ENCODE measurements at regions not wholly inside any gene's neighbourhood (a gene's known extent, or its start where the extent isn't known, plus 50 kb on each side); places are given as distances from the start of the nearest gene placed in this dataset.

DNA sequence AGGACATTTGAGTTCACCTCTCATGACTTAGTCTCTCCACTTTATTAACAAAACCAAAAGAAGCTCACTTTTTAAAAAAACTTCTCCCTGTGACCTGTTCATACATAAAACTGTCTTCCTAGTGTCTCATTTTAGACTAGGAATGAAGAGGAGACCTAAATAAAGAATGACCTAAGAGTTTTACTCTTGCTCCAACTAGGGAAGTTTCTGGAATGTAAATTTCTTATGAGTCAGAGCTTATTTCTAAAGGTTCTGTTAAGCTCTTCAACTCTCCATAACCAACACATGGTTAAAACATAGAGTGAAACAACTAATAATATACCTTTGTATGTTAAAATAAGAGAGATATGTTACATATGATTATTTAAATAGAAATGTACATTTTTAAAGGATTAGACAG lies 369.8 kb downstream of the EMP1 start:
- no peaks in the 10 kb centered on the region for H3K9me3 Mint-ChIP-seq
- no peak overlapping the region for H3K4me3 Mint-ChIP-seq
- DNase-seq, result no peak
- POLR2A ChIA-PET, result no interaction called here
- CTCF ChIA-PET, result no interaction called here
- H3K27me3 Mint-ChIP-seq, result peaks cover 4% of the 10 kb centered on the region
- H3K4me1 Mint-ChIP-seq, result no peaks in the 10 kb centered on the region
- no peaks in the 10 kb centered on the region for H3K36me3 Mint-ChIP-seq (ENCODE audit: low read depth)
- H3K27ac Mint-ChIP-seq, result no peak overlapping the region

DNA sequence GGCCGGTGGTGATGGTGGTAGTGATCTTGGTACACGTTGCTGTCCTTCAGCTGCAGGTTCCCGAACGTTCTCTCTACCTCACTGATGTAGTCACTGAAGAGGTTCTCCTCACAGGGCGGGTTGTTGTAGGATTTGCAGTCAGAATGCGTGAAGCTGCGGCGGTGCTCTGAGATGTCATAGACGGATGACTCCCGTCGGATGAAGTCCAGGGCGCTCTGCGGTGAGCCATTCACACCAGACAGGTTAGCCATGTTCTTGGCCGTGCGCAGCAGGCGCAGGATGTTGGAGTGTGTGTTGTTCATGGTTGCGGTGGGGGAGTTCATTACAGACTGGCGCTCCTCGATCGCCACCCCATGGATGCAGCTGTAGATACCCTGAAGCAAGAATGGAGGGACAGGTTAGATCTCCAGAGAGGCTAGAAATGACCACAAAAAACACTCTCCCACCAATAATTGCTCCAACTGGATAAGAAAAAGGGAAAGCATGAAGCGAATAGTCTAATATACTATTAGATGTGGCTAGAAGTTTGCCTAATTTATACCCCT lies 367.8 kb downstream of the EMP1 start:
- DNase-seq, result no peak
- Mint-ChIP-seq H3K4me3 (no peak overlapping the region), H3K27ac (no peak overlapping the region), H3K36me3 (ENCODE audit: low read depth) (no peaks in the 10 kb centered on the region), H3K27me3 (peaks cover 4% of the 10 kb centered on the region), H3K9me3 (no peaks in the 10 kb centered on the region), H3K4me1 (no peaks in the 10 kb centered on the region)
- CTCF ChIA-PET, result interaction anchor here (0.7 kb wide), 1 partner anchor 16 kb away, joined by 3 read pairs; no protein-coding TSS in a partner anchor
- POLR2A ChIA-PET, result no interaction called here

DNA sequence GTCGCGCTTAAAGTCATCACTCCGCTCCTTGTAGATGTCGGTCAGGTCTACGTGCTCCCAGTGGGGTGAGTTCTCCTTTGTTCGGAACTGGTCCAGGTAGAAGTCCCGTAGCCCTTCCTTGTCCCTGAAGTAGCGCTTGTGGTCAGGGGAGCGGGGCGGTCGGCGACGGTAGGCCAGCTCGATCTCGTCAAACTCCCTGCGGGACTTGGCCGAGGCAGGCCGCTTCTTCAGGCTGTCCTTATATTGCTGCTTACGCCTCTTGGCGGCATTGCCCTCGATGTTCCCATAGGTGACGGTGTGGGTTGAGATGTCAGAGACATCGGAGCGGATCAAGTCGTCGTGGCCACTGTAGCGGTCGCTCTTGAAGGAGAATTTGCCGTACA lies 367.2 kb downstream of the EMP1 start:
- Mint-ChIP-seq H3K9me3 (no peaks in the 10 kb centered on the region), H3K27ac (no peak overlapping the region), H3K36me3 (ENCODE audit: low read depth) (no peaks in the 10 kb centered on the region), H3K4me3 (no peak overlapping the region), H3K27me3 (peaks cover 3% of the 10 kb centered on the region), H3K4me1 (no peaks in the 10 kb centered on the region)
- DNase-seq, result no peak
- ChIA-PET CTCF (no interaction called here), POLR2A (no interaction called here)

DNA sequence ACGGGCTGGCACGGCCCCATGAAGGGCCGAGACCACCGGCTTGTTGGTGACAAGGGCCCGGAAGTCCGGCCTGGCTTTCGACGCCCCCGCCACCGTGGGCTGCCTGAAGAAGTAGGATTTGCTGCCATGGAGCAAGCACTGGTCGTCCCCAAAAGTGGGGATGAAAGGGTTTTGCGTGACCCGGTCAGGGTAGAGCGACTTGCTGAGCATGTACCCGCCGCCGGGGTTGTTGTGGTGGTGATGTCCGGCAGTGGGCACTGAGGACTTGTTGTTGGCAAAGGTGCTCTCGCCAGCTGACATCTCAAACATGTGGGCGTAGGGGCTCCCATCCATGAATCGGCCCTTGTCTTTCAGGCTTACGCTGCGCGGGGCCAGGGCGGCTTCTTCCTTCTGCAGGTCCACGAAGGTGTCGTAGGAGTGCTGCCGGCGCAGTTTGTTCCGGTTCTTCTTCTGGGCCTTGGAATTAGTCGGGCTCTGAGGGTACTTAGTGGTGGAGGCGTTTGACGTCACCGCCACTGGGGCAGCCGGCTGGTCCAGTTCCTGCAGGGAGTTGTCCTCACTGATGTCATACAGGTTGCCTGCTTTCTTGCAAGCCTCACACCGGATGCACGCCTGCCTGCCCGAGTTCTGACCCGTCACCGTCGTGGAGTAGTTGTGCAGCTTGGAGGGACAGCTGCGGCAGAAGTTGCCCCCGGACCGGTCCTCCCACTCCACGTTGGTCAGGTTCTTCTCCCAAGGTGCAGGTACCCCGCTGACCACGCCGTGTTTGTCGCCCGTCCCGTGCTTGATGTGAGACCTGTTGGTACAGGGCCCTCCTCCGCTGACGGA lies 366.6 kb downstream of the EMP1 start:
- no peaks in the 10 kb centered on the region for H3K9me3 Mint-ChIP-seq
- ChIA-PET CTCF (no interaction called here), POLR2A (no interaction called here)
- no peaks in the 10 kb centered on the region for H3K4me1 Mint-ChIP-seq
- H3K27me3 Mint-ChIP-seq, result no peaks in the 10 kb centered on the region
- no peaks in the 10 kb centered on the region for H3K36me3 Mint-ChIP-seq (ENCODE audit: low read depth)
- H3K4me3 Mint-ChIP-seq, result no peak overlapping the region
- DNase-seq, result no peak
- H3K27ac Mint-ChIP-seq, result no peak overlapping the region

DNA sequence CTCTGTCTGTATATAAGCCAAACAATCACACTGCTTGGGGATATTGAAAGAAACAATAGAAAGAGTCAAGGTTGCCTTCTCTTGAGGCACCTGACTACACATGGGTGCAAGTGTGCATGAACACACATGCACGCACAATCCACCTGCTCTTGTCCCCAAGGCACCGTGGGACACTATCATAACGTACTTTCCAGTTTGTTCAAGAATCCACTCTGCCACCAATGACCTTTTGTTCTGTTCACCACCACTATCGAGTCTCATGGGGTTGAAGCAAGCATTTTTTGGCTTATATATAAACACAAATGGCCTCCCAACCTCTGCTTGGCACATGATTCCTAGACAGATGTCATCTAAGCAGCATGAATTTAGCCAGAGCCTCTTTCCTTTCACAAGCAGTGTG lies 365.4 kb downstream of the EMP1 start:
- no peaks in the 10 kb centered on the region for H3K36me3 Mint-ChIP-seq (ENCODE audit: low read depth)
- H3K27me3 Mint-ChIP-seq, result no peaks in the 10 kb centered on the region
- H3K4me1 Mint-ChIP-seq, result no peaks in the 10 kb centered on the region
- POLR2A ChIA-PET, result no interaction called here
- CTCF ChIA-PET, result no interaction called here
- no peak overlapping the region for H3K4me3 Mint-ChIP-seq
- DNase-seq, result no peak
- no peak overlapping the region for H3K27ac Mint-ChIP-seq
- no peaks in the 10 kb centered on the region for H3K9me3 Mint-ChIP-seq

DNA sequence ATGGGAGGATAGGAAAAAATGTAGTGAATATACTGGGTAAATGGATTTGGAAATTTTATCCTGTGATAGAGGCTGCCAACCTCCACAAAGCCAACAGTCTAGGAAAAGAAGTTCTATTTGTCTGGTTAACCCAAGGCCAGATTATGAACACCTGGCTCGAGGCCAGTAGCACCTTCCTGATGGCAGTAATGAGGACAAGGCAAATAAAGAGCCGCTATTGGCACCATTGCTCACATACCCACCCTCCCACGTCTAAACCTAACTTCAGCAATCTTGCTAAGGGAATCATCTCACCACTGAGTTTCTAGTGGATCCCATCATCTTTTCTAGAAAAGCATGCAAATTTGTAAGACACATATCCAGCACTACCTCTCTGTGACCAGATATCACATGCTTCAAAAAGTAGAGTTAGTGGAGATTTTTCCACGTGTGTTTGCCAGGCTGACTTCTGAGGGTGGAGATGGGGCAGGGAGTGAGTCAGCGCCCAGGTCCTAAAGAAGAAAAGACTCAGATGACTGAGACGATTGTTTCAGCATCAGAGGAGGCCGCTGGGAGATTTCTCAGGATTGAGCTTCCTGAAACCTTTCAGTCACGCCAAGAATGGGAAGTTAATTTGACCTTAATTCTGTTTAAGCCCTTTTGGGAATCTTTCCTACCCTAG lies 362.9 kb downstream of the EMP1 start:
- CTCF ChIA-PET, result no interaction called here
- POLR2A ChIA-PET, result no interaction called here
- no peak for DNase-seq
- no peaks in the 10 kb centered on the region for H3K36me3 Mint-ChIP-seq (ENCODE audit: low read depth)
- no peaks in the 10 kb centered on the region for H3K4me1 Mint-ChIP-seq
- H3K27ac Mint-ChIP-seq, result no peak overlapping the region
- H3K9me3 Mint-ChIP-seq, result no peaks in the 10 kb centered on the region
- no peak overlapping the region for H3K4me3 Mint-ChIP-seq
- no peaks in the 10 kb centered on the region for H3K27me3 Mint-ChIP-seq

DNA sequence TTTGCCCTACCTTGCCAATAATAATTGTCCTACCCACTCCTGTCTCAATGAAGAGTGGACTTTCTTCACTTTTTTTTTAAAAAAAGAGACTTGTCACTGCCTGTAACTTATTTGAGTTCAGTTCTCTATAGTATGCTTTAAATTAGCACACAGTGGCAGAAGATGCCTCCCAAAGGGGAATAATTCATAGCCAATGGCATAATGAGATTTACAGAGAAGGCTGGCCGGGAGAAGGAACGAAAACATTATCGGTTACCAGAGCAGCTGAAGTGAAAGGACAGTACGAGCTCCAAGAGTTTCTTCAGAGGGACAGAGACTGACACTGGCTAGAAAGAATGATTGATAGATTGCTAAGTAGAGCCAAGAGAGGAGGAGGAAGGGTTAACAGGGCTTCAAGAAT lies 356.3 kb downstream of the EMP1 start:
- ChIA-PET CTCF (no interaction called here), POLR2A (no interaction called here)
- H3K27ac Mint-ChIP-seq, result no peak overlapping the region
- H3K36me3 Mint-ChIP-seq (ENCODE audit: low read depth), result no peaks in the 10 kb centered on the region
- H3K4me3 Mint-ChIP-seq, result no peak overlapping the region
- H3K9me3 Mint-ChIP-seq, result no peaks in the 10 kb centered on the region
- no peak for DNase-seq
- peaks cover 9% of the 10 kb centered on the region for H3K27me3 Mint-ChIP-seq
- no peaks in the 10 kb centered on the region for H3K4me1 Mint-ChIP-seq

DNA sequence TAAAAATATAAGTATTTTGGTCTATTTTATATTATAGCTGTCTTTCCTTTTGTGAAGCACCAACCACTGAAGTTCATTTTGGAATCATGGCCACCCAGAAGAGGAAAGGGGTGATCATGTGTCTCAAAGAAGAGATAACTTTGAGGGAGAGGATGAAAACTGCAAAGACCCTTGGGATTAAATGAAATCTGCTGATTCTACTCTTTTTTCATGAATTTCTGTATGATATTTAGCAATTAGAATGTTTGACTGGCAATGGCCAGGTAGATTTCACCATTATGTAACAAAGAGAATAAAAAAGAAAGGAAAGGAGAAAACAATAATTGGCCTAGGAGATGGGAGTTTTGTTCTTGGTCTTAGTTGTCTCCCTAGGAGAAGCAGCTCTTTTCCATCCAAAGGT lies 350.8 kb downstream of the EMP1 start:
- no peaks in the 10 kb centered on the region for H3K36me3 Mint-ChIP-seq (ENCODE audit: low read depth)
- peaks cover 8% of the 10 kb centered on the region for H3K27me3 Mint-ChIP-seq
- no peak overlapping the region for H3K27ac Mint-ChIP-seq
- no peak for DNase-seq
- POLR2A ChIA-PET, result no interaction called here
- H3K9me3 Mint-ChIP-seq, result no peaks in the 10 kb centered on the region
- CTCF ChIA-PET, result no interaction called here
- no peak overlapping the region for H3K4me3 Mint-ChIP-seq
- H3K4me1 Mint-ChIP-seq, result no peaks in the 10 kb centered on the region

DNA sequence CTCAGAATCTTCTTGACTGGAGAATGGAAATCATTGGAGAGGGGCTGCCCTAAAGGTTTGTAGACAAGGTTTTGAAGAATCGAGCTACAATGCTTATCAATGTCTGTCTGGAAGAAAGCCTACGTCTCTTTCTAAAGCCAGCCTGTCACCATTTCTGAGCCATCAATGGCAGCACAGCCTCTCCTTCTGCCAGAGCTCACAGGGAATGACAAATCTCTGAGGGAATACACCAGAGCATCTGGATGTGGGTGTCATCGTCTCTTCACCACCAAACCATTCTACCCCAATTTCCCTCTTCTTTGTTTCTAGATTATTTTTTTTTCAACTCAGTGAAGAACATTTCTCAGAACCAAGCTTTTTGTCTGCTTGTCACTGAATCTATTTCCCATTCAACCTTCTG lies 349.7 kb downstream of the EMP1 start:
- ChIA-PET CTCF (no interaction called here), POLR2A (interaction anchor here (0.6 kb wide), 1 partner anchor 15 kb away, joined by 3 read pairs; no protein-coding TSS in a partner anchor)
- DNase-seq, result no peak
- H3K4me1 Mint-ChIP-seq, result no peaks in the 10 kb centered on the region
- H3K27ac Mint-ChIP-seq, result no peak overlapping the region
- no peak overlapping the region for H3K4me3 Mint-ChIP-seq
- peaks cover 8% of the 10 kb centered on the region for H3K27me3 Mint-ChIP-seq
- H3K9me3 Mint-ChIP-seq, result no peaks in the 10 kb centered on the region
- no peaks in the 10 kb centered on the region for H3K36me3 Mint-ChIP-seq (ENCODE audit: low read depth)

DNA sequence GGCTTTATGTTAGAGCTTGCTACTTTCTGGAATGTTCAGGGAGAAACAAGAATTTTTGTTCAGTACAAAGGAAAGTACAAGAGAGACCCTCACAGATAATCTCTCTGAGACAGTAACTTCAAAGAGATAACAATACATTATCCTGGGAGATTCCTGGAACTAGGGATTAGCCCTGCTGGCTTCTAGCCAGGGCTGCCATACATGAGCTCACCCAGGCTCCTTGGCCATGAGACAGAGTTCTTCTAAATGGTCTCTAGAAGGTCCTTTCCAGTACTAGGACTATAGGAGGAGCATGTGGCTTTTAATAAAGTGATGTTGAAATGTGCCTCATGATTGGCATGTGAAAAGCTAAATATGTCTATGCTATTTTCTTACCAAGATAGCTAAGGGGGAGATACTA lies 342.5 kb downstream of the EMP1 start:
- CTCF ChIA-PET, result no interaction called here
- DNase-seq, result no peak
- Mint-ChIP-seq H3K9me3 (no peaks in the 10 kb centered on the region), H3K27ac (no peak overlapping the region), H3K4me3 (no peak overlapping the region), H3K36me3 (ENCODE audit: low read depth) (no peaks in the 10 kb centered on the region), H3K27me3 (peaks cover 13% of the 10 kb centered on the region), H3K4me1 (peaks cover 2% of the 10 kb centered on the region)
- POLR2A ChIA-PET, result no interaction called here

DNA sequence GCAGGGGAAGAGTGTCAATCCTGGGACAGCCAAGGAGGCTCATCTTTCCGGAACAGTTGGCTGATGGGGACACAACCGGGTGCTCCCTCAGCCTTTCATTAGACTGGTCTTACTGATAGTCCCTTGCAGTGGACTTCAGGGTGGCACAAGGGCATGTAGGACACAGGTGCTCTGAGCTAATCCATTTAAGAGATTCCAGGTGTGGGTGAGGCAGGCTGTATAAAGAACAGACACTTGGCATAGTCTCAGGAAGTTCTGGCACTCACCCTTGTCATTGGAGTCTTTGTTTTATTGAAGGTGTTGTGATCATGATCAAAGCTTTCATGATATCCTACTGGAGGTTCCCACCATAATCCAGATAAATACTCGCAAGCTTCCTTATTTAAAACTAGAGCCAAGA lies 341.6 kb downstream of the EMP1 start:
- Mint-ChIP-seq H3K9me3 (no peaks in the 10 kb centered on the region), H3K4me3 (no peak overlapping the region), H3K27ac (no peak overlapping the region), H3K36me3 (ENCODE audit: low read depth) (no peaks in the 10 kb centered on the region), H3K4me1 (peaks cover 2% of the 10 kb centered on the region), H3K27me3 (peaks cover 13% of the 10 kb centered on the region)
- POLR2A ChIA-PET, result no interaction called here
- DNase-seq, result no peak
- CTCF ChIA-PET, result no interaction called here

DNA sequence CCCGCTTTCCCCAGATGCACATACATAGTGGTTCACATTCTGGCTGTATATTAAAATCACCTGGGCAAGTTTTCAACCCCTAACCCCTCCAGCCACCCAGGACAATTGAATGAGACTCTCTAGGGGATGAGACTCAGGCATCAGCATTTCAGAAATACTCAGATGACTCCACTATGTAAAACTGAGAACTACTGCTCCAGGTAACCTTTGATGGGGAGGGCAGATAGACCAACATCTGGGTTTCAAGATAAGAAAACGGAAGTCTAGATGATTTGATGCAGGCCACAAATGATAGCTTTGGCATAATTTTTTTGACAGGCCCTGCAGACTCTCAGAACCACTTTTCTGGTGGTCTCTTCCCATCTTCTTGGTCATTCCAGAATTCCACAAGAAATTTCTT lies 341.1 kb downstream of the EMP1 start:
- ChIA-PET POLR2A (no interaction called here), CTCF (no interaction called here)
- Mint-ChIP-seq H3K4me1 (peaks cover 2% of the 10 kb centered on the region), H3K4me3 (no peak overlapping the region), H3K27me3 (peaks cover 13% of the 10 kb centered on the region), H3K9me3 (no peaks in the 10 kb centered on the region), H3K27ac (no peak overlapping the region), H3K36me3 (ENCODE audit: low read depth) (no peaks in the 10 kb centered on the region)
- DNase-seq, result no peak

DNA sequence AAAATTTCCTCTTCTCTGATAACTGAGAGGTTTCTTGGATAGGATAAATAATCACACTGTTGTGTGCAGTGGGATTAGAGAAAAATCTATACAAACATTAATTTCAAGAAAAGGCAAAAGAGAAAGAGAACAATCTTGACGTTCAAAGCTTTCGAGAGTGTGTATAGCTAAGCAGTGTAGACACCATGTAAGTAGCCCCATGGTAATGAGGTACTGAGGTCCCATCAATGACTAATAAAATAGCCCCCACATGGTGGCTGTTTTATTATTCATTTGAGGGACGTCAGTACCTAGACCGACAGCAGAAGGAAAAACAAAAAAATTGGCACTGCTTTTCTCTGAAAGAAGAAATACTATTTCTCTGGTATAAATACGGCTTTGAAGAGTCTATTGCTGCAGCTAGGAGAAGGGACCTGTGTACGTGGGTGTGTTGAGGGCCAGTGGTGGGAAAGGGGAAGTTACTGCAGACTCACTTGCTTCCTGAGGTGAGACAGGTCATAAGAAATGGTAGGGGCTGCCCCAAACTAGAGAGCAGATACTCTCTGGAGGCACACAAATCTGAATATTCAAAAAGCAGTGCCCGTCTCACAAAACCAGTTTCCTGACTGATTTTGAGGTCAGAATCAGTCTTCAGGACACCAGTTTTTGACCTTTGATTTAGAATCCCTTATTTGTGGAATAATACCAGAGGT lies 339.8 kb downstream of the EMP1 start:
- Mint-ChIP-seq H3K27me3 (peaks cover 13% of the 10 kb centered on the region), H3K36me3 (ENCODE audit: low read depth) (no peaks in the 10 kb centered on the region), H3K9me3 (no peaks in the 10 kb centered on the region), H3K4me1 (peaks cover 2% of the 10 kb centered on the region), H3K27ac (no peak overlapping the region), H3K4me3 (no peak overlapping the region)
- DNase-seq, result no peak
- POLR2A ChIA-PET, result no interaction called here
- CTCF ChIA-PET, result interaction anchor here (1.8 kb wide), 1 partner anchor 12 kb away, joined by 6 read pairs; no protein-coding TSS in a partner anchor
